HCT116 (cell line): ENCODE measurements at regions not wholly inside any gene's neighbourhood (a gene's known extent, or its start where the extent isn't known, plus 50 kb on each side); places are given as distances from the start of the nearest gene placed in this dataset.

Experiments used
- ATAC-seq: fragments of 200-7000 bp; cut with Tn5 transposase; 2 replicates; pipeline ENCODE4 v1.9.1; 2020; ENCODE audit warnings: mild to moderate bottlenecking, moderate library complexity
- BruUV-seq: library from RNA; stranded (reverse); fragments of 400-500 nt; replicated peaks from 2 replicates; lab custom pipeline; 2021; lab: Mats Ljungman, UMichigan
- CTCF ChIA-PET: fragments of 300-600 bp; sonication (Branson Sonifier 250); formaldehyde crosslinking; loops from one replicate; lab custom pipeline; 2021; ENCODE audit warnings: antibody characterized with exemption; lab: Charles Lee
- POLR2A ChIA-PET: fragments of 300-600, 350-600 bp; sonication (Branson Sonifier 250); formaldehyde crosslinking; loops from one replicate; lab custom pipeline; 2021; ENCODE audit warnings: antibody characterized with exemption; lab: Charles Lee
- RAD21 ChIA-PET, 2 experiments: fragments of 300-600 bp; sonication (Branson Sonifier 250); formaldehyde crosslinking; loops; one replicate each; lab custom pipeline; 2023; ENCODE audit warnings: low total read pairs in 2 of 2; ENCODE audit not compliant: uncharacterized antibody in 2 of 2, unreplicated experiment in 2 of 2, low non-redundant PET in 1 of 2; lab: Charles Lee
- DNase-seq: peaks from one replicate; pipeline ENCODE4 v3.0.0-alpha.2; 2010; ENCODE audit warnings: low read depth, low spot score
- H2AFZ ChIP-seq: fragments of 200-600 bp; shearing (Covaris generic), sonication (generic); 2 replicates; pipeline ENCODE4 v1.6.1; 2017; ENCODE audit warnings: low read depth, mixed run types, mixed read lengths, antibody characterized with exemption, low read length; ENCODE audit not compliant: poor library complexity, severe bottlenecking
- H3K27ac ChIP-seq: 2 replicates; pipeline ENCODE4 v1.5.1; 2012; ENCODE audit warnings: low read depth, low read length
- H3K27me3 ChIP-seq: fragments of 200-600 bp; sonication (generic); 2 replicates; pipeline ENCODE4 v1.6.1; 2016; ENCODE audit warnings: mixed run types, low read length, mixed read lengths; ENCODE audit not compliant: insufficient read depth
- H3K36me3 ChIP-seq, 2 experiments: fragments of 200-500 bp in 1 of 2; fragments of 200-600 bp in 1 of 2; sonication (Bioruptor generic) in 1 of 2; sonication (generic) in 1 of 2; 2 replicates each; pipeline versions ENCODE4 v1.5.1 to v1.6.1; 2014 to 2016; ENCODE audit warnings: low read length in 2 of 2, inconsistent platforms in 1 of 2, mixed read lengths in 1 of 2, mixed run types in 1 of 2; ENCODE audit not compliant: insufficient read depth in 2 of 2, control insufficient read depth in 1 of 2
- H3K4me1 ChIP-seq, 2 experiments: fragments of 200-600 bp in 1 of 2; sonication (generic) in 1 of 2; 2 replicates each; pipeline versions ENCODE4 v1.5.1 to v1.6.1; 2012 to 2017; ENCODE audit warnings: low read length in 2 of 2, inconsistent platforms in 1 of 2, mild to moderate bottlenecking in 1 of 2, mixed read lengths in 1 of 2, mixed run types in 1 of 2, moderate library complexity in 1 of 2; ENCODE audit not compliant: insufficient read depth in 2 of 2, control insufficient read depth in 1 of 2
- H3K4me2 ChIP-seq: fragments of 200-600 bp; sonication (generic); 2 replicates; pipeline ENCODE4 v1.6.1; 2017; ENCODE audit warnings: mixed run types, low read length, mixed read lengths
- H3K4me3 ChIP-seq, 2 experiments: fragments of 200-600 bp in 1 of 2; sonication (generic) in 1 of 2; replicated peaks in 1 of 2; 2 replicates each; pipeline ENCODE4 v1.5.1; 2011 to 2016; ENCODE audit warnings: low read length in 2 of 2, control low read depth in 1 of 2, low read depth in 1 of 2, mild to moderate bottlenecking in 1 of 2, mixed read lengths in 1 of 2, mixed run types in 1 of 2
- H3K79me2 ChIP-seq: fragments of 200-600 bp; sonication (generic); 2 replicates; pipeline ENCODE4 v1.6.1; 2017; ENCODE audit warnings: mild to moderate bottlenecking, mixed run types, low read length, moderate library complexity, mixed read lengths; ENCODE audit not compliant: insufficient read depth
- H3K9ac ChIP-seq: fragments of 200-600 bp; sonication (generic); 2 replicates; pipeline ENCODE4 v1.6.1; 2016; ENCODE audit warnings: low read length, mixed read lengths
- H3K9me2 ChIP-seq: fragments of 200-600 bp; sonication (generic), shearing (Covaris generic); 2 replicates; pipeline ENCODE4 v1.6.1; 2017; ENCODE audit warnings: mixed run types, mild to moderate bottlenecking, moderate library complexity; ENCODE audit not compliant: insufficient read depth
- H3K9me3 ChIP-seq, 2 experiments: fragments of 200-500 bp in 1 of 2; fragments of 200-600 bp in 1 of 2; sonication (Bioruptor generic) in 1 of 2; sonication (generic) in 1 of 2; 2 replicates each; pipeline ENCODE4 v1.6.1; 2014 to 2017; ENCODE audit warnings: low read length in 2 of 2, mixed read lengths in 2 of 2, inconsistent platforms in 1 of 2, low read depth in 1 of 2, mild to moderate bottlenecking in 1 of 2, mixed run types in 1 of 2, moderate library complexity in 1 of 2; ENCODE audit not compliant: control insufficient read depth in 1 of 2, insufficient read depth in 1 of 2
- H4K20me1 ChIP-seq: fragments of 200-600 bp; sonication (generic), shearing (Covaris generic); 2 replicates; pipeline ENCODE4 v1.6.1; 2017; ENCODE audit warnings: mixed run types, mild to moderate bottlenecking, moderate library complexity; ENCODE audit not compliant: insufficient read depth
- CBX3 ChIP-seq: IDR thresholded peaks from 2 replicates; pipeline ENCODE4 v1.6.1; 2012; ENCODE audit warnings: low read depth
- EGR1 ChIP-seq: IDR thresholded peaks from 2 replicates; pipeline ENCODE4 v1.6.1; 2012; ENCODE audit warnings: low read depth
- ELF1 ChIP-seq: IDR thresholded peaks from 2 replicates; pipeline ENCODE4 v1.6.1; 2012; ENCODE audit warnings: low read depth, borderline replicate concordance
- EZH2 ChIP-seq: fragments of 200-600 bp; sonication (generic); IDR thresholded peaks from 2 replicates; pipeline ENCODE4 v1.6.1; 2017; ENCODE audit warnings: antibody characterized with exemption, mixed run types
- EZH2phosphoT487 ChIP-seq: fragments of 200-600 bp; IDR thresholded peaks from 2 replicates; pipeline ENCODE4 v1.6.1; 2018; ENCODE audit warnings: antibody characterized with exemption, borderline replicate concordance
- FOSL1 ChIP-seq: IDR thresholded peaks from 2 replicates; pipeline ENCODE4 v1.6.1; 2012; ENCODE audit warnings: low read depth
- POLR2A ChIP-seq: IDR thresholded peaks from 2 replicates; pipeline ENCODE4 v1.7.0; 2011; ENCODE audit warnings: borderline replicate concordance; ENCODE audit not compliant: insufficient read depth, insufficient read length; ENCODE audit errors: extremely low read depth
- POLR2AphosphoS5 ChIP-seq: IDR thresholded peaks from 2 replicates; pipeline ENCODE4 v1.6.1; 2011; ENCODE audit warnings: mild to moderate bottlenecking, low read depth, low read length, moderate library complexity
- RAD21 ChIP-seq: IDR thresholded peaks from 2 replicates; pipeline ENCODE4 v1.6.1; 2012; ENCODE audit warnings: low read depth, mild to moderate bottlenecking
- SIN3A ChIP-seq: IDR thresholded peaks from 2 replicates; pipeline ENCODE4 v1.6.1; 2012; ENCODE audit warnings: low read depth
- SRF ChIP-seq: IDR thresholded peaks from 2 replicates; pipeline ENCODE4 v1.6.1; 2012; ENCODE audit warnings: low read depth
- TCF7L2 ChIP-seq: IDR thresholded peaks from 2 replicates; pipeline ENCODE4 v1.7.0; 2011; ENCODE audit warnings: borderline replicate concordance, inconsistent platforms; ENCODE audit not compliant: insufficient read depth, insufficient read length; ENCODE audit errors: extremely low read depth
- YY1 ChIP-seq: IDR thresholded peaks from 2 replicates; pipeline ENCODE4 v1.6.1; 2011; ENCODE audit warnings: low read length, low read depth, moderate library complexity, mild to moderate bottlenecking; ENCODE audit not compliant: insufficient replicate concordance; ENCODE audit errors: extremely low read depth
- ZFX ChIP-seq: fragments of 450-650 bp; IDR thresholded peaks from 2 replicates; pipeline ENCODE4 v1.6.1; 2017
- ZNF274 ChIP-seq: fragments of 200-500 bp; sonication (Bioruptor generic); IDR thresholded peaks from 2 replicates; pipeline ENCODE4 v1.6.1; 2014; ENCODE audit warnings: mild to moderate bottlenecking, low read depth, low read length, inconsistent platforms
- intact Hi-C: fragments of 100-400 bp; cut with micrococcal nuclease; formaldehyde crosslinking; loops from 2 replicates; pipeline ENCODE4 v1.10.0; 2022
- TF ChIP-seq, protein P1 (sequence below): IDR thresholded peaks from 2 replicates; pipeline ENCODE4 v1.6.1; 2012
- TF ChIP-seq, protein P2 (sequence below): IDR thresholded peaks from 2 replicates; pipeline ENCODE4 v1.6.1; 2012; ENCODE audit warnings: low read depth
- TF ChIP-seq, protein P3 (sequence below): IDR thresholded peaks from 2 replicates; pipeline ENCODE4 v1.6.1; 2011; ENCODE audit warnings: mild to moderate bottlenecking, low read length, moderate library complexity; ENCODE audit not compliant: insufficient replicate concordance; ENCODE audit errors: extremely low read depth

DNA sequence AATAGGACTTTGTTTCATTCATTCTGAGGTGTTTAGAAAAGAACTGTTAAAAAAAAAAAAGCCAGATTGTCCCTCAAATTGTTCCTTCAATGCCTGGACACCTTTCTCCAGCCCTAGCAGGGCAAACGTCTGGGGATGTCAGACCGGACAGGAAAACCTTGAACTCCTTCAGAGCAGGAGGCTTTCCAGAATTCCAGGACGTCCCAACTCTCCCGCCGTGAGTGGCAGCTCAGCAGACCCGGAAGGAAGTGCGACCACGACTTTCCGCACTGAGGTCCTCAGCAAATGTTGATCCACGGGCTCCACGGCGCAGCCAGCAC, 139.1 kb downstream of the DLL1 start:
- CTCF ChIA-PET: no interaction called here
- no peak for ATAC-seq

DNA sequence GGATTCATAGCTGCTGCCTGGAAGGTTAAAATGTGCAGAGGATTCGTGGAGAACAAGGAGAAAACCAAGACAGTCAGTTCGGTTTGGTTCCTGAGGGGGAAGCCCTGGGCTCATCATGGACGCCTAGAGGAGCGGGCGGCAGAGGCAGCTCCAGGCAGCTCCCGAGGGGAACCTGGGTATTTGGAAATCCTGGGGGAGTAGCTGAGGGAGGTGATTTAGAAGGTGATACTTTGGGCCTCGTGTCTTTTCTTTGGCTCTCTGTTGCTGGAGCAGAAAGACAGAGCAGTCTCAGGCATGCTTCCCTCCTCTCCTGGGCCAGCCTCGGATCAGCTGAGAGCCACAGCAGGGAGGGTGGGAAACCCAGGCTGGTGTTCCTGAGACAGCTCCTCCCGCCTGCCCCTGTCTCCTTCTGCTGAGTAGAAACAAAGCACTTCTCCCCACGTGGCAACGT, 139.5 kb downstream of the DLL1 start:
- H3K9ac ChIP-seq: no peak overlapping the region
- H3K9me2 ChIP-seq: no peaks in the 10 kb centered on the region
- ATAC-seq (no peak), DNase-seq (no peak)
- H4K20me1 ChIP-seq: no peaks in the 10 kb centered on the region
- TSS peak; percentile 40 for BruUV-seq
- intact Hi-C loops: no loop called here
- no peak overlapping the region for H2AFZ ChIP-seq
- no peaks in the 10 kb centered on the region for H3K9me3 ChIP-seq
- no peak overlapping the region for H3K27ac ChIP-seq
- TF ChIP-seq SRF: no peak
- TF ChIP-seq, protein P1, sequence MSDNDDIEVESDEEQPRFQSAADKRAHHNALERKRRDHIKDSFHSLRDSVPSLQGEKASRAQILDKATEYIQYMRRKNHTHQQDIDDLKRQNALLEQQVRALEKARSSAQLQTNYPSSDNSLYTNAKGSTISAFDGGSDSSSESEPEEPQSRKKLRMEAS: no peak
- TF ChIP-seq, protein P2, sequence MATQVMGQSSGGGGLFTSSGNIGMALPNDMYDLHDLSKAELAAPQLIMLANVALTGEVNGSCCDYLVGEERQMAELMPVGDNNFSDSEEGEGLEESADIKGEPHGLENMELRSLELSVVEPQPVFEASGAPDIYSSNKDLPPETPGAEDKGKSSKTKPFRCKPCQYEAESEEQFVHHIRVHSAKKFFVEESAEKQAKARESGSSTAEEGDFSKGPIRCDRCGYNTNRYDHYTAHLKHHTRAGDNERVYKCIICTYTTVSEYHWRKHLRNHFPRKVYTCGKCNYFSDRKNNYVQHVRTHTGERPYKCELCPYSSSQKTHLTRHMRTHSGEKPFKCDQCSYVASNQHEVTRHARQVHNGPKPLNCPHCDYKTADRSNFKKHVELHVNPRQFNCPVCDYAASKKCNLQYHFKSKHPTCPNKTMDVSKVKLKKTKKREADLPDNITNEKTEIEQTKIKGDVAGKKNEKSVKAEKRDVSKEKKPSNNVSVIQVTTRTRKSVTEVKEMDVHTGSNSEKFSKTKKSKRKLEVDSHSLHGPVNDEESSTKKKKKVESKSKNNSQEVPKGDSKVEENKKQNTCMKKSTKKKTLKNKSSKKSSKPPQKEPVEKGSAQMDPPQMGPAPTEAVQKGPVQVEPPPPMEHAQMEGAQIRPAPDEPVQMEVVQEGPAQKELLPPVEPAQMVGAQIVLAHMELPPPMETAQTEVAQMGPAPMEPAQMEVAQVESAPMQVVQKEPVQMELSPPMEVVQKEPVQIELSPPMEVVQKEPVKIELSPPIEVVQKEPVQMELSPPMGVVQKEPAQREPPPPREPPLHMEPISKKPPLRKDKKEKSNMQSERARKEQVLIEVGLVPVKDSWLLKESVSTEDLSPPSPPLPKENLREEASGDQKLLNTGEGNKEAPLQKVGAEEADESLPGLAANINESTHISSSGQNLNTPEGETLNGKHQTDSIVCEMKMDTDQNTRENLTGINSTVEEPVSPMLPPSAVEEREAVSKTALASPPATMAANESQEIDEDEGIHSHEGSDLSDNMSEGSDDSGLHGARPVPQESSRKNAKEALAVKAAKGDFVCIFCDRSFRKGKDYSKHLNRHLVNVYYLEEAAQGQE: no peak
- TF ChIP-seq TCF7L2: no peak
- TF ChIP-seq SIN3A: no peak
- no peak for TF ChIP-seq ELF1
- TF ChIP-seq RAD21: no peak
- TF ChIP-seq ZFX: no peak
- no peak for TF ChIP-seq POLR2AphosphoS5
- no peak for TF ChIP-seq YY1
- TF ChIP-seq CBX3: no peak
- TF ChIP-seq POLR2A: no peak
- TF ChIP-seq, protein P3, sequence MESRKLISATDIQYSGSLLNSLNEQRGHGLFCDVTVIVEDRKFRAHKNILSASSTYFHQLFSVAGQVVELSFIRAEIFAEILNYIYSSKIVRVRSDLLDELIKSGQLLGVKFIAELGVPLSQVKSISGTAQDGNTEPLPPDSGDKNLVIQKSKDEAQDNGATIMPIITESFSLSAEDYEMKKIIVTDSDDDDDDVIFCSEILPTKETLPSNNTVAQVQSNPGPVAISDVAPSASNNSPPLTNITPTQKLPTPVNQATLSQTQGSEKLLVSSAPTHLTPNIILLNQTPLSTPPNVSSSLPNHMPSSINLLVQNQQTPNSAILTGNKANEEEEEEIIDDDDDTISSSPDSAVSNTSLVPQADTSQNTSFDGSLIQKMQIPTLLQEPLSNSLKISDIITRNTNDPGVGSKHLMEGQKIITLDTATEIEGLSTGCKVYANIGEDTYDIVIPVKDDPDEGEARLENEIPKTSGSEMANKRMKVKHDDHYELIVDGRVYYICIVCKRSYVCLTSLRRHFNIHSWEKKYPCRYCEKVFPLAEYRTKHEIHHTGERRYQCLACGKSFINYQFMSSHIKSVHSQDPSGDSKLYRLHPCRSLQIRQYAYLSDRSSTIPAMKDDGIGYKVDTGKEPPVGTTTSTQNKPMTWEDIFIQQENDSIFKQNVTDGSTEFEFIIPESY: no peak
- H3K4me1 ChIP-seq: peaks cover 17 to 22% of the 10 kb centered on the region in 2 experiments
- POLR2A ChIA-PET: no interaction called here
- no peaks in the 10 kb centered on the region for H3K36me3 ChIP-seq
- H3K79me2 ChIP-seq: no peaks in the 10 kb centered on the region
- CTCF ChIA-PET: no interaction called here
- RAD21 ChIA-PET: no interaction called here
- no peak overlapping the region for H3K4me2 ChIP-seq
- H3K4me3 ChIP-seq: no peak overlapping the region
- H3K27me3 ChIP-seq: no peaks in the 10 kb centered on the region

More for the DNA sequence above, 139.1 kb downstream of the DLL1 start:
- Histone ChIP-seq H3K27ac (no peak overlapping the region), H3K9me3 (no peaks in the 10 kb centered on the region), H3K9ac (no peak overlapping the region), H3K4me2 (no peak overlapping the region), H2AFZ (no peak overlapping the region), H4K20me1 (no peaks in the 10 kb centered on the region), H3K4me1 (peaks cover 17 to 22% of the 10 kb centered on the region in 2 experiments), H3K27me3 (no peaks in the 10 kb centered on the region), H3K36me3 (no peaks in the 10 kb centered on the region), H3K79me2 (no peaks in the 10 kb centered on the region), H3K9me2 (no peaks in the 10 kb centered on the region), H3K4me3 (no peak overlapping the region)
- TF ChIP-seq EZH2 (no peak), EZH2phosphoT487 (no peak), TCF7L2 (no peak), FOSL1 (no peak), SRF (no peak), EGR1 (no peak), ZNF274 (no peak), POLR2A (no peak)
- ChIA-PET POLR2A (no interaction called here), RAD21 (no interaction called here)
- intact Hi-C loops: no loop called here
- BruUV-seq: no TSS peak
- DNase-seq: no peak
